CD4-positive, alpha-beta T cell (primary cell): ENCODE measurements at regions not wholly inside any gene's neighbourhood (a gene's known extent, or its start where the extent isn't known, plus 50 kb on each side); places are given as distances from the start of the nearest gene placed in this dataset.
A peak's percentile ranks its signal among the peaks of the same experiment; 100 is the strongest.

ENCODE experiments used
- ATAC-seq: fragments of 200-7000 bp; cut with Tn5 transposase; one replicate; pipeline ENCODE4 v1.10.0; 2022; ENCODE audit warnings: mild to moderate bottlenecking; ENCODE audit not compliant: poor library complexity
- CTCF ChIA-PET: fragments of 350-600 bp; sonication (Branson Sonifier 250); formaldehyde crosslinking; loops from one replicate; lab custom pipeline; 2021; ENCODE audit warnings: antibody characterized with exemption, inconsistent platforms; lab: Charles Lee
- POLR2A ChIA-PET: fragments of 350-600 bp; sonication (Branson Sonifier 250); formaldehyde crosslinking; loops from one replicate; lab custom pipeline; 2021; ENCODE audit warnings: antibody characterized with exemption, inconsistent platforms; lab: Charles Lee
- DNase-seq, 14 experiments: peaks; one replicate each; pipeline ENCODE4 v3.0.0-alpha.2; 2013 to 2020; ENCODE audit warnings: mixed read lengths in 2 of 14
- H3K27ac ChIP-seq, 2 donors: one replicate each; pipeline versions ENCODE4 v1.5.1 to v1.7.0; 2013; ENCODE audit warnings: low read length in 2 of 2, low read depth in 1 of 2, mild to moderate bottlenecking in 1 of 2
- H3K27me3 ChIP-seq, 2 experiments: 1 replicate in 1 of 2; 2 replicates in 1 of 2; pipeline versions ENCODE4 v1.6.1 to v1.7.0; 2013; ENCODE audit warnings: low read length in 2 of 2, control low read depth in 1 of 2, mild to moderate bottlenecking in 1 of 2, moderate library complexity in 1 of 2; ENCODE audit not compliant: insufficient read depth in 2 of 2, control insufficient read depth in 1 of 2
- H3K36me3 ChIP-seq: one replicate; pipeline ENCODE4 v1.6.1; 2013; ENCODE audit warnings: low read length, control low read depth; ENCODE audit not compliant: insufficient read depth
- H3K4me1 ChIP-seq: one replicate; pipeline ENCODE4 v1.6.1; 2013; ENCODE audit warnings: low read length, control low read depth; ENCODE audit not compliant: insufficient read depth
- H3K4me3 ChIP-seq: one replicate; pipeline ENCODE4 v1.5.1; 2013; ENCODE audit warnings: mild to moderate bottlenecking, low read length, moderate library complexity
- H3K9me3 ChIP-seq, 2 experiments: 1 replicate in 1 of 2; 2 replicates in 1 of 2; pipeline versions ENCODE4 v1.6.1 to v1.7.0; 2013; ENCODE audit warnings: low read length in 2 of 2, mild to moderate bottlenecking in 2 of 2, control low read depth in 1 of 2, moderate library complexity in 1 of 2; ENCODE audit not compliant: control insufficient read depth in 1 of 2, insufficient read depth in 1 of 2
- H3K27ac Mint-ChIP-seq: one replicate; pipeline ENCODE4 v1.8.0; 2020; ENCODE audit warnings: mixed read lengths
- H3K27me3 Mint-ChIP-seq: one replicate; pipeline ENCODE4 v1.8.0; 2021; ENCODE audit warnings: mixed read lengths
- H3K36me3 Mint-ChIP-seq: one replicate; pipeline ENCODE4 v1.8.0; 2021; ENCODE audit warnings: low read depth, mixed read lengths
- H3K4me1 Mint-ChIP-seq: one replicate; pipeline ENCODE4 v1.8.0; 2021; ENCODE audit warnings: low read depth, mixed read lengths
- H3K4me3 Mint-ChIP-seq: one replicate; pipeline ENCODE4 v1.8.0; 2020; ENCODE audit warnings: mild to moderate bottlenecking, mixed read lengths
- H3K9me3 Mint-ChIP-seq: one replicate; pipeline ENCODE4 v1.8.0; 2020; ENCODE audit warnings: mixed read lengths
- CTCF ChIP-seq: fragments of 200-600 bp; IDR thresholded peaks from one replicate; pipeline ENCODE4 v1.8.0; 2022; ENCODE audit warnings: antibody characterized with exemption, mild to moderate bottlenecking
- intact Hi-C, 2 experiments: fragments of 100-400 bp; cut with DNase I in 1 of 2; cut with micrococcal nuclease in 1 of 2; formaldehyde crosslinking; loops; one replicate each; pipeline versions ENCODE4 v1.15.1 to v1.9.0; 2023 to 2025; cut with DNase I, micrococcal nuclease

DNA sequence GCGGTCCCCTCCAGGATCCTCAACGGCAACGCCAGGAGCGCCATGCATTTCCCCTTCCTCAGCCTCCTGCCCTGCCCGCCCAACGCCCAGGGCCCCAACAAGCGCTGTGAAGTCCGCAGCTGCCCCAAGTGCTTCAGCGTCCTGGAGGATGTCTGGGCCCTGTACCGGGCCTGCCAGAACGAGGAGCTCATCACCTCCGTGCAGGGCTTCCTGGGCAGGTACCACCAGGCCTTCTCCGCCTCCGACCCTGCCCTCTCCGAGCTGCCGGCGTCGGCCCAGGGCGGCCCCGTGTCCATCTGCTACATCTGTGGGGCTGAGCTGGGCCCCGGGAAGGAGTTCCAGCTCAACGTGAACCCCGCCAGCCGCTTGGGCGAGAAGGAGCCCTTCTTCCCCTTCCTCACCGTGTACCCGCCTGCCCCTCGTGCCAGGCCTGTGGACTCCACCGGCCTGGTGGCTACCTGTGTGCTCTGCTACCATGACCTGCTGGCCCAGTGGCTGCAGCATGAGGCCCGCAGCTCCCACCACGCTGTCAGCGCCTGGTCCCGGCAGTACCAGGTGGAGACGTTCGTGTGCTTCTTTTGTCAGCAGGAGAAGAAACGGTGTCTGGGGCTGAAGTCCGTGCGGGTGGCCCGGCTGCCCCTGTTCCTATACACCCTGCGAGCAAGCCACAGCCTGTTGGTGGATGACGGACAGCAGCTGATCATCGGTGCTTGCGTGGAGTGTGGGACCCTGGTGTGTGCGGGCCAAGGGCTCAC is 58.9 kb upstream of the CIBAR2 start:
- H3K9me3 Mint-ChIP-seq = no peaks in the 10 kb centered on the region
- Histone ChIP-seq H3K4me3 (no peak overlapping the region), H3K36me3 (no peaks in the 10 kb centered on the region), H3K9me3 (peaks cover 0 to 18% of the 10 kb centered on the region in 2 experiments), H3K27ac (no peak overlapping the region), H3K27me3 (peaks cover 27 to 52% of the 10 kb centered on the region in 2 experiments), H3K4me1 (no peaks in the 10 kb centered on the region)
- intact Hi-C loops = no loop called here
- H3K36me3 Mint-ChIP-seq = no peaks in the 10 kb centered on the region
- DNase-seq = no peak
- no peak overlapping the region for H3K27ac Mint-ChIP-seq
- no peak for ATAC-seq
- ChIA-PET CTCF (no interaction called here), POLR2A (no interaction called here)
- peak overlapping the region; percentile 65 for H3K4me3 Mint-ChIP-seq
- no peak for TF ChIP-seq CTCF
- H3K4me1 Mint-ChIP-seq = no peaks in the 10 kb centered on the region
- peaks cover 69% of the 10 kb centered on the region for H3K27me3 Mint-ChIP-seq

- no peak for ATAC-seq
- ChIA-PET POLR2A (no interaction called here), CTCF (no interaction called here)
- Histone ChIP-seq H3K27ac (no peak overlapping the region), H3K9me3 (peaks cover 0 to 18% of the 10 kb centered on the region in 2 experiments), H3K4me3 (no peak overlapping the region), H3K27me3 (peaks cover 27 to 57% of the 10 kb centered on the region in 2 experiments), H3K36me3 (no peaks in the 10 kb centered on the region), H3K4me1 (no peaks in the 10 kb centered on the region)
- H3K4me3 Mint-ChIP-seq = peak overlapping the region; percentile 76
- no peaks in the 10 kb centered on the region for H3K9me3 Mint-ChIP-seq
- TF ChIP-seq CTCF = no peak
- H3K27ac Mint-ChIP-seq = no peak overlapping the region
- no peaks in the 10 kb centered on the region for H3K4me1 Mint-ChIP-seq
- DNase-seq = no peak
- peaks cover 68% of the 10 kb centered on the region for H3K27me3 Mint-ChIP-seq
- intact Hi-C loops = no loop called here
- no peaks in the 10 kb centered on the region for H3K36me3 Mint-ChIP-seq
These were observed 59.6 kb upstream of the CIBAR2 start for GRCh38 chr16:85171759-85172454.

- Histone ChIP-seq H3K27me3 (peaks cover 24 to 51% of the 10 kb centered on the region in 2 experiments), H3K9me3 (peaks cover 0 to 18% of the 10 kb centered on the region in 2 experiments), H3K27ac (no peak overlapping the region), H3K36me3 (no peaks in the 10 kb centered on the region), H3K4me3 (no peak overlapping the region), H3K4me1 (no peaks in the 10 kb centered on the region)
- no peak overlapping the region for H3K27ac Mint-ChIP-seq
- intact Hi-C loops = no loop called here
- no peaks in the 10 kb centered on the region for H3K4me1 Mint-ChIP-seq
- POLR2A ChIA-PET = no interaction called here
- DNase-seq (no peak), ATAC-seq (no peak)
- H3K9me3 Mint-ChIP-seq = no peaks in the 10 kb centered on the region
- TF ChIP-seq CTCF = no peak
- no peak overlapping the region for H3K4me3 Mint-ChIP-seq
- H3K36me3 Mint-ChIP-seq = no peaks in the 10 kb centered on the region
- H3K27me3 Mint-ChIP-seq = peaks cover 67% of the 10 kb centered on the region
- CTCF ChIA-PET = no interaction called here
These were observed 60.3 kb upstream of the CIBAR2 start for GRCh38 chr16:85172455-85173145.
